ENCODE measurements at regions not wholly inside any gene's neighbourhood (a gene's known extent, or its start where the extent isn't known, plus 50 kb on each side); places are given as distances from the start of the nearest gene placed in this dataset.

DNA sequence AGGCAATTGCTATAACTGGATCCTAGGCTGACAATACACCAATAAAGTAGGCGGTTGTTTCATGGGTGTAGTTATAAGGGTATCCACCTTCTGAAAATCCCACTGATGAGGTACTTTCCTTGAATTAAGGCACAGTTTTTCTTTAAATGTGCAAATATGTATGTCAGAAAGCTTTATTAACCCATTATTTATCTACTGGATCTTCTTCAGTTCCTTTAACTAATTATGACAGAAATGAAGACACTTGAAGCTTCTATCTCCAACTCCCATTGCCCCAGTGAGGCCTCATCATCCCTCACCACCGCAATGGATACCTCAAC, 159.6 kb upstream of the KLF3 start:
- TF ChIP-seq POLR2A (IDR thresholded peaks at IDR 0.05) (no peak), EP300 (IDR thresholded peaks at IDR 0.05) (no peak), POLR2AphosphoS5 (IDR thresholded peaks at IDR 0.05) (no peak)
- TF ChIP-seq, protein P1, sequence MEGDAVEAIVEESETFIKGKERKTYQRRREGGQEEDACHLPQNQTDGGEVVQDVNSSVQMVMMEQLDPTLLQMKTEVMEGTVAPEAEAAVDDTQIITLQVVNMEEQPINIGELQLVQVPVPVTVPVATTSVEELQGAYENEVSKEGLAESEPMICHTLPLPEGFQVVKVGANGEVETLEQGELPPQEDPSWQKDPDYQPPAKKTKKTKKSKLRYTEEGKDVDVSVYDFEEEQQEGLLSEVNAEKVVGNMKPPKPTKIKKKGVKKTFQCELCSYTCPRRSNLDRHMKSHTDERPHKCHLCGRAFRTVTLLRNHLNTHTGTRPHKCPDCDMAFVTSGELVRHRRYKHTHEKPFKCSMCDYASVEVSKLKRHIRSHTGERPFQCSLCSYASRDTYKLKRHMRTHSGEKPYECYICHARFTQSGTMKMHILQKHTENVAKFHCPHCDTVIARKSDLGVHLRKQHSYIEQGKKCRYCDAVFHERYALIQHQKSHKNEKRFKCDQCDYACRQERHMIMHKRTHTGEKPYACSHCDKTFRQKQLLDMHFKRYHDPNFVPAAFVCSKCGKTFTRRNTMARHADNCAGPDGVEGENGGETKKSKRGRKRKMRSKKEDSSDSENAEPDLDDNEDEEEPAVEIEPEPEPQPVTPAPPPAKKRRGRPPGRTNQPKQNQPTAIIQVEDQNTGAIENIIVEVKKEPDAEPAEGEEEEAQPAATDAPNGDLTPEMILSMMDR (IDR thresholded peaks at IDR 0.05): no peak
- WGBS, 2 donors (ENCODE audit: low coverage in 1 of 2): 97 to 100% methylated on average over 1 to 2 of the region's 2 CpGs
- Histone ChIP-seq H3K9me3 (no peaks in the 10 kb centered on the region), H3K4me3 (no peak overlapping the region), H3K27me3 (no peaks in the 10 kb centered on the region), H3K27ac (no peak overlapping the region), H3K4me1 (no peaks in the 10 kb centered on the region), H3K36me3 (no peaks in the 10 kb centered on the region)
- ATAC-seq: no peak

DNA sequence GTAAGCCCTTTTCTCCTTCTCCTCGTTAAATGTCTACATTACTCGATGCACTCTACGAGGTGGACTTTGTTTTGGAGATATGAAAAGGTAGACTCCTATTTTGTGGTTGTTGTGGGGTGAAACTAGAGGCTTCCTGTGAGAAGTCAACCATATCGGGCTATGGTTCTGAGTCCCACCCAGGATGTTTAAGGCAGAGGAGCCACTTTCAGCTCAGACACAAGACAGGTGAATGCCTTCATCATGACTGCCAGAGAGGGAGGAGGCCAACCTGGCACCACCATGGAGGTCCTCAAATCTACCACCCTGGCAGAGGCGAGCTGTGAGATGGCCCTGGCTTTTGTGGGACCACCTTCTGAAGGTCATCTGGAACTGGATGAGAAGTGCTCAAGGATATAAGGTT, 154.4 kb upstream of the KLF3 start:
- no peak overlapping the region for H3K27ac ChIP-seq
- H3K9me3 ChIP-seq: no peaks in the 10 kb centered on the region
- no peaks in the 10 kb centered on the region for H3K4me1 ChIP-seq
- WGBS, 2 donors (ENCODE audit: low coverage in 1 of 2): 84 to 96% methylated on average over 3 to 5 of the region's 5 CpGs
- no peaks in the 10 kb centered on the region for H3K27me3 ChIP-seq
- no peaks in the 10 kb centered on the region for H3K36me3 ChIP-seq
- H3K4me3 ChIP-seq: no peak overlapping the region
- no peak for ATAC-seq
- no peak for TF ChIP-seq POLR2AphosphoS5 (IDR thresholded peaks at IDR 0.05)
- TF ChIP-seq EP300 (IDR thresholded peaks at IDR 0.05): no peak
- TF ChIP-seq, protein P1 (IDR thresholded peaks at IDR 0.05): no peak
- no peak for TF ChIP-seq POLR2A (IDR thresholded peaks at IDR 0.05)

DNA sequence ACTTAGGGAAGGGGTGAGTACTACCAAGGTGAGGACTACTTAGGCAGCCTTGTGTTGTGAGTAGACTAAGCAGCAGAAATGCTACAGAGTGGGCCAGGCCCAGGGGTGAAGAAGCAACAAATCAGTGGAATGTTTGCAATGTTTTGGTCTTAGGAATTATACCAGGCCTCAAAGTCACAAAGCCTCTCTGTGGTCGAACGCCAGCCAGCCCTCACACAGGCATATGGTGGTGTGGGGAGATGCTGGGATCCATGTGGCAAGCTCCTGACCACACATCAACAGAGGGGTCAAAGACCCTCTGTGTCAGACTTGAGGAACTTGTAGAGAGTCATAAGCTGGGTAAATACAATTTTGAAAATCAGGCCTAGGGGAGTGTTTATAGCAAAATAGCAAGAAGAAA, 153.8 kb upstream of the KLF3 start:
- Histone ChIP-seq H3K9me3 (no peaks in the 10 kb centered on the region), H3K27ac (no peak overlapping the region), H3K27me3 (no peaks in the 10 kb centered on the region), H3K4me3 (no peak overlapping the region), H3K36me3 (no peaks in the 10 kb centered on the region), H3K4me1 (no peaks in the 10 kb centered on the region)
- no peak for ATAC-seq
- WGBS, 2 donors (ENCODE audit: low coverage in 1 of 2): 100% methylated on average over 2 of the region's 2 CpGs; no CpG with 5 or more reads in 1 of the 2 donors
- TF ChIP-seq EP300 (IDR thresholded peaks at IDR 0.05) (no peak), POLR2AphosphoS5 (IDR thresholded peaks at IDR 0.05) (no peak), POLR2A (IDR thresholded peaks at IDR 0.05) (no peak)
- TF ChIP-seq, protein P1 (IDR thresholded peaks at IDR 0.05): no peak

DNA sequence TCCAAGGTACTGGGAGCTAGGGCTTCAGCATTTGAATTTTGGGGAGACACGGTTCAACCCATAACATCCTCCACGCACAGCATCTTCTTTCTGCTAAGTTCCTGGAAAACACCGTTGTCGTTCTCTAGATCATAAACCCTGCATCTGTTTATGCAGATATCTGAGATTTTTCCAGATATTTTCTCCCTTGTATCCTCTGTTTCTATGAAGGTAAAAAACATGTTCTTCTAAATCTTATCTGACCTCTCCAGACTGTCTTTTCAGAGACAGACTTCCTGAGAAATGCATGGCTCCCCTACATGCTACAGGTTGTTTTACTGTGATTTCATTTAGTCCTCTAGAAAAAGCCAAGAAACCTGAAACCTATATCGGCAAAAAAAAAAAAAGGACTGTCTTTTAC, 152.3 kb upstream of the KLF3 start:
- Histone ChIP-seq H3K4me1 (no peaks in the 10 kb centered on the region), H3K27ac (no peak overlapping the region), H3K36me3 (no peaks in the 10 kb centered on the region), H3K4me3 (no peak overlapping the region), H3K27me3 (no peaks in the 10 kb centered on the region), H3K9me3 (no peaks in the 10 kb centered on the region)
- WGBS, 2 donors (ENCODE audit: low coverage in 1 of 2): 87 to 100% methylated on average over 4 to 5 of the region's 5 CpGs
- TF ChIP-seq, protein P1 (IDR thresholded peaks at IDR 0.05): no peak
- no peak for TF ChIP-seq EP300 (IDR thresholded peaks at IDR 0.05)
- TF ChIP-seq POLR2AphosphoS5 (IDR thresholded peaks at IDR 0.05): no peak
- no peak for TF ChIP-seq POLR2A (IDR thresholded peaks at IDR 0.05)
- ATAC-seq: no peak

DNA sequence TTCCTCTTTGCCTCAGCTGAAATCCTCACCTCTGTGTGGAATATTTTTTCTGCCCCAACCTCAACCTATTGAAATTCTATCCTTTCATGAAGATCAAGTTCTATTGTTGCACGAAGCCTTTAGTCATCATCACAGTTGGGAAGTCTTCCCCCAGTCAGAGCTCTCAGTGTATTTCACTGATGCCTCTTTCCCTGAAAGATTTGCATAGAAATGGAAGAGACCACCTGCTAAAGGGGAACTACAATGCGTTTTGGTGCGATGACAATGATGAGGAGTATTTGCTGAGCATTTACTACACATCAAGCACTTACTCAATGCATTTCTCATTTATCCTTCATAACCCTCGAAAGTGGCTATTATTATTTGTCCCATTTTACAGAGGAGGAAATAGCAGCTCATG, 151.2 kb upstream of the KLF3 start:
- TF ChIP-seq POLR2AphosphoS5 (IDR thresholded peaks at IDR 0.05) (no peak), EP300 (IDR thresholded peaks at IDR 0.05) (no peak), POLR2A (IDR thresholded peaks at IDR 0.05) (no peak)
- TF ChIP-seq, protein P1 (IDR thresholded peaks at IDR 0.05): no peak
- no peak overlapping the region for H3K4me3 ChIP-seq
- no peak for ATAC-seq
- no peaks in the 10 kb centered on the region for H3K36me3 ChIP-seq
- 78% methylated on average over 4 of the region's 4 CpGs; no CpG with 5 or more reads in 1 of the 2 donors for WGBS, 2 donors (ENCODE audit: low coverage in 1 of 2)
- H3K27me3 ChIP-seq: no peaks in the 10 kb centered on the region
- H3K27ac ChIP-seq: no peak overlapping the region
- no peaks in the 10 kb centered on the region for H3K9me3 ChIP-seq
- H3K4me1 ChIP-seq: no peaks in the 10 kb centered on the region

Data from gastroesophageal sphincter (tissue), 4 donors.